ENCODE measurements at regions not wholly inside any gene's neighbourhood (a gene's known extent, or its start where the extent isn't known, plus 50 kb on each side); places are given as distances from the start of the nearest gene placed in this dataset.

DNA sequence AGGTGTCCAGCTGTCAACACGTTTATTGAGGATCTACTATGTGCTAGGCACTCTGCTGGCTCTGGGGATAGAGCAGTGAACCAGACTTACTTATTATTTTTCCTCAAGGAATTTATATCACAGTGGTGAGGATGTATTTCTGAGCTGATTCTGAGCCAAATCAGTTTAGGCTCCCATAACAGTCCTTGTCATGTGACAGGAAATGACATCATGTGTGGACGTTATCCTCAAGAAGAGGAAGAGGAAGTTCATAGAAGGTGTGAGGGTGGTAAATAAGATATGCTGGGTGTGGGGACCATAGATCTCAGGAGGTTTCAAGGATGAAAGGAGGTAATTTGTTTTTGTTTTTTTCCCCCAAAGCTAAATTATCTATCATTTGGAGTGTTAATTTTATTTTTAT lies 873.5 kb upstream of the EEF2KMT start:
- TF ChIP-seq CTCF (IDR thresholded peaks at IDR 0.05), result no peak
- Histone ChIP-seq H3K27ac (no peak overlapping the region), H3K36me3 (no peaks in the 10 kb centered on the region), H3K4me3 (no peak overlapping the region), H3K9me3 (no peaks in the 10 kb centered on the region), H3K27me3 (peaks cover 0 to 3% (median 0%) of the 10 kb centered on the region in 4 donors), H3K4me1 (no peaks in the 10 kb centered on the region)
- 33 to 53% methylated on average over 2 of the region's 2 CpGs for WGBS, 2 donors
- ATAC-seq (no peak), DNase-seq (no peak), FAIRE-seq (no peak)
- intact Hi-C loops (cut with DNase I), result no loop called here

GRCh38 chr16:5966004-5966403 lies 868.4 kb upstream of the EEF2KMT start:
- no peak overlapping the region for H3K4me3 ChIP-seq
- TF ChIP-seq CTCF (IDR thresholded peaks at IDR 0.05), result no peak
- H3K27ac ChIP-seq, result no peak overlapping the region
- DNase-seq, result no peak
- H3K27me3 ChIP-seq, result peaks cover 0 to 8% (median 0%) of the 10 kb centered on the region in 4 donors
- 43 to 68% methylated on average over 7 of the region's 7 CpGs for WGBS, 2 donors
- intact Hi-C loops (cut with DNase I), result no loop called here
- FAIRE-seq, result no peak
- H3K4me1 ChIP-seq, result no peaks in the 10 kb centered on the region
- ATAC-seq, result no peak
- no peaks in the 10 kb centered on the region for H3K36me3 ChIP-seq
- H3K9me3 ChIP-seq, result no peaks in the 10 kb centered on the region

DNA sequence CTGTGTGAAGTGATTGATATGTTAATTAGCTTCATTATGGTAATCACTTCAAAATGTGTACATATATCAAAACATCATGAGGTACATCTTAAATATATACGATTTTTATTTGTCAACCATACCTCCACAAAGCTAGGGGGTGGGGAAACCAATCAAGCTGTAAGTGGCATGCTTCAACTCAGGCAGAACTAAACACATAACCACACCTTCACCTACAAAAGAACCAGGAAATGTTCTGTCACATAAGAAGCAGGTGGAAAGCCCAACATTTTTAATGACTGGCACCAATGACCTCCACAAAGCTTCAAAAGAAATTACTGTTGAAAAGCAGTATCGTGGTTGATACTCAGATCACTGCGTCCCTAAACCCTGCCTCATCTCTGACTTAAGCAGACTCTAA lies 867.7 kb upstream of the EEF2KMT start:
- no peaks in the 10 kb centered on the region for H3K9me3 ChIP-seq
- no peak for TF ChIP-seq CTCF (IDR thresholded peaks at IDR 0.05)
- WGBS, 2 donors, result 65 to 72% methylated on average over 3 of the region's 3 CpGs
- H3K27ac ChIP-seq, result no peak overlapping the region
- peaks cover 0 to 8% (median 0%) of the 10 kb centered on the region in 4 donors for H3K27me3 ChIP-seq
- H3K4me1 ChIP-seq, result no peaks in the 10 kb centered on the region
- no peak overlapping the region for H3K4me3 ChIP-seq
- no peaks in the 10 kb centered on the region for H3K36me3 ChIP-seq
- no peak for DNase-seq
- FAIRE-seq, result no peak
- intact Hi-C loops (cut with DNase I), result no loop called here
- no peak for ATAC-seq

GRCh38 chr16:5951486-5951885 lies 853.9 kb upstream of the EEF2KMT start:
- no peaks in the 10 kb centered on the region for H3K36me3 ChIP-seq
- H3K27ac ChIP-seq, result no peak overlapping the region
- H3K27me3 ChIP-seq, result no peaks in the 10 kb centered on the region
- no peak for ATAC-seq
- no peaks in the 10 kb centered on the region for H3K9me3 ChIP-seq
- DNase-seq, result no peak
- no peak for TF ChIP-seq CTCF (IDR thresholded peaks at IDR 0.05)
- FAIRE-seq, result no peak
- whole genome bisulfite sequencing, 2 donors, result 71% methylated on average over 5 of the region's 5 CpGs
- intact Hi-C loops (cut with DNase I), result no loop called here
- no peak overlapping the region for H3K4me3 ChIP-seq
- no peaks in the 10 kb centered on the region for H3K4me1 ChIP-seq

DNA sequence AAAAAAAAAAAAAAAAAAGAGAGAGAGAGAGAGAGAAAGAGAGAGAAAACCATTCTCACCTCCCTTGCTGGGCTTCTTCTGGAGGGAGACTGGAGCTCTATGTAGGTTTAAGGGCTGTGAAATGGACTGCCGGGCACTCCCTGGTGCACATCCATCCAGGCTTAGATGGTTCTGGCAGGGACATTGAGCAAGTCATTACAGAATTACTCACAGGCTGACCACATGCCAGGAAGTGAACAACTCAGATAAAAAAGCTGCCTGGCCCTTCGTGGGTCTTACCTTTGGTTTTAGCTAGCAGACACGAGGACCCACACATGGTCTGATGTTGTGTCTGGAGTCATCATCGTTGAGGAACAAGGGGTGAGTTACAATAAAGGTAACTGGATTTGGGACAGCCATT lies 847.4 kb upstream of the EEF2KMT start:
- 44 to 50% methylated on average over 4 of the region's 4 CpGs for WGBS, 2 donors
- DNase-seq, result no peak
- intact Hi-C loops (cut with DNase I), result no loop called here
- TF ChIP-seq CTCF (IDR thresholded peaks at IDR 0.05), result no peak
- H3K27ac ChIP-seq, result no peak overlapping the region
- no peak overlapping the region for H3K4me3 ChIP-seq
- FAIRE-seq, result no peak
- H3K36me3 ChIP-seq, result no peaks in the 10 kb centered on the region
- no peaks in the 10 kb centered on the region for H3K4me1 ChIP-seq
- H3K9me3 ChIP-seq, result no peaks in the 10 kb centered on the region
- ATAC-seq, result no peak
- H3K27me3 ChIP-seq, result no peaks in the 10 kb centered on the region
